AG04449 (cell line): ENCODE measurements at regions not wholly inside any gene's neighbourhood (a gene's known extent, or its start where the extent isn't known, plus 50 kb on each side); places are given as distances from the start of the nearest gene placed in this dataset.

ENCODE experiments used
- CTCF ChIA-PET: fragments of 350-600 bp; formaldehyde crosslinking; extraction: SDS; loops from one replicate; lab custom pipeline; 2021; ENCODE audit warnings: antibody characterized with exemption; lab: Yijun Ruan, JAX
- POLR2A ChIA-PET: fragments of 400-600, 350-600 bp; formaldehyde crosslinking; extraction: SDS; loops from one replicate; lab custom pipeline; 2020; ENCODE audit warnings: antibody characterized with exemption, inconsistent platforms; lab: Yijun Ruan, JAX
- DNase-seq: peaks from one replicate; pipeline ENCODE4 v3.0.0-alpha.2; 2010; ENCODE audit warnings: low read depth, low spot score
- H3K4me3 ChIP-seq: 2 replicates; pipeline ENCODE4 v1.5.1; 2011; ENCODE audit warnings: low read depth, mild to moderate bottlenecking, control low read depth, low read length
- CTCF ChIP-seq: IDR thresholded peaks from one replicate; pipeline ENCODE4 v1.5.1; 2011; ENCODE audit warnings: mild to moderate bottlenecking, moderate library complexity, low read length, control low read depth, inconsistent platforms; ENCODE audit not compliant: insufficient read depth; ENCODE audit errors: missing control alignments

DNA sequence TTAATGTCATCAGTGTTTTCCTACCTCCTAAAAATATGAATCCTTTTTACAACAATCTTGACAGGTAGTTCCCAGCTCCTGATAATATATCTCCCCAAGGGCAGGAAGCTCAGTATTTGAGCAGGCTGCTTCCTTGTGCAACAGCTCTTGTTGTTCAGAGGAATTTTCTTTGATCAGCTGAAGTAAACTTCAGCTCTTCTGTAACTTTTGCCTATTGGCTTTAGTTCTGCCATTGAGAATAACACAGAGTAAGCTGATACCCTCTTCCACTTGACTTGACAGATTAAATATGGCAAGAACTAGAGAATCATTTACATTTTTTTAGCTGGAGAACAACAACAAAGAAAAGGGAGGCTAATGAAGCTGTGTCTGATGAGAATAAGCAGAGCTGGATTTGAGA is 75.2 kb downstream of the LUZP4 start:
- no peak for TF ChIP-seq CTCF
- CTCF ChIA-PET: no interaction called here
- POLR2A ChIA-PET: no interaction called here
- DNase-seq: no peak
- H3K4me3 ChIP-seq: no peak overlapping the region

DNA sequence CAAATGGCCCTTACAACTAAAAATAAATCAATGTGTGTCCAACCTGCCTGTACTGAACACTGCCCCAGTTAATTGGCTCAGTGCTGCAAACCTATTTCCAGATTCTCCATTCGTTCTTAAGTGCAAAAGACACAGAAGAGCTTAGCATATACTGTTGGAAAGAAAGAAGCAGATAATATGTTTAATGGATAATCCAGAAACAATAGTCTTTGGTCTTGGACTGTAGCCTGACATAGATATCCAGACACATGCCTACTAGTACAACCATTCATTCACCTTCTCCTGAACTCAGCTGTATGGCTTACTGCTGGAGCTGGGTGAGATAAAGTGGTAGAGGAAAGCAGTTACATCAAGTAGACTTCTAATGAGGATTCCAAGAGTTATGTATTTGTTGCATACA is 77.0 kb downstream of the LUZP4 start:
- no peak for DNase-seq
- CTCF ChIA-PET: no interaction called here
- no peak overlapping the region for H3K4me3 ChIP-seq
- POLR2A ChIA-PET: no interaction called here
- no peak for TF ChIP-seq CTCF

DNA sequence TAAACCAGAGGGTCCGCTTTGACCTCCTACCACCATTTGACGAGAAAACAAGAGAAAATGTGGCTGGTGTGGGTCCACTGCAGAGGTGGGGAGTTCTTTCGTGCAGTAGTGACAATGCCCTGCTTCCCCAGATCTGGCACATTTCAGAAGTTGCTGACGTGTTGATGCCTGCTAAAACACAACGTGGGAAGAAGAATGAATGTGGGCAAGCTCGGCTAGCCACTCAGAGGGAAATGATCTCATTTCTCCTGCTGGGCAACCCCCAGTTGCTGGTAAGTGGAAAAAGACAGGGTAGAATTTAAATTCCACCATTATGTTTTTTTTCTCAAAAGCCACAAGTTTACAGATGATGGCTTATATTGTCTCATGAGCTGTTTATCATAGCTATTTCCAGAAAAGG is 77.9 kb downstream of the LUZP4 start:
- TF ChIP-seq CTCF: no peak
- DNase-seq: no peak
- ChIA-PET CTCF (no interaction called here), POLR2A (no interaction called here)
- no peak overlapping the region for H3K4me3 ChIP-seq

GRCh38 chrX:115367951-115368350 is 78.4 kb downstream of the LUZP4 start:
- ChIA-PET POLR2A (no interaction called here), CTCF (no interaction called here)

DNA sequence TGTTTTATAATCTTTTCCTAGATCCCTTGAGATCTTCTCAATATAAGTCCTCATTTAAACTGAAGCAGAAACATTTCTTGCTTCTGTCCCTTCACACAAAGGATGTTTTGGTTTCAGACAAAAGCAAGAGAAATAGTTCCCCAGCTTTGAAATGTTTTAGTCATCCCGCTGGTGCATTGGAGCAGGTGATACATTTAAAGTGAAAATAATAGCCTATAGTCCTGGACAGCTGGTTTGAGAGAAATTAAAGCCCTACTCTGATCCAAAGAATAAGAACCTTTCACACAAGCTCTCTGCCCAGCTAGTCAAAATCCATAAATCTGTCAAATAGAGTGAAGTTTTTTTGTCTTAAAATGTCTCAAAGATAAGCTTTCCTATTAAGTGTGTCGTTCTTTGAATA is 79.4 kb downstream of the LUZP4 start:
- CTCF ChIA-PET: no interaction called here
- DNase-seq: no peak
- TF ChIP-seq CTCF: no peak
- POLR2A ChIA-PET: no interaction called here
- no peak overlapping the region for H3K4me3 ChIP-seq

More at GRCh38 chrX:115367951-115368350, 78.4 kb downstream of the LUZP4 start:
- no peak overlapping the region for H3K4me3 ChIP-seq
- no peak for DNase-seq
- no peak for TF ChIP-seq CTCF

GRCh38 chrX:115372152-115372551 is 82.6 kb downstream of the LUZP4 start:
- no peak overlapping the region for H3K4me3 ChIP-seq
- CTCF ChIA-PET: interaction anchor here (1.5 kb wide), 1 partner anchor 270 kb away, joined by 3 read pairs; no protein-coding TSS in a partner anchor
- no peak for TF ChIP-seq CTCF
- POLR2A ChIA-PET: no interaction called here
- DNase-seq: no peak

- DNase-seq: no peak
- TF ChIP-seq CTCF: no peak
- CTCF ChIA-PET: interaction anchor here (0.9 kb wide), 1 partner anchor 270 kb away, joined by 3 read pairs; no protein-coding TSS in a partner anchor
- POLR2A ChIA-PET: no interaction called here
- no peak overlapping the region for H3K4me3 ChIP-seq
These were observed 83.8 kb downstream of the LUZP4 start for GRCh38 chrX:115373308-115373707.
